Colonic mucosa (tissue), 4 donors: ENCODE measurements at regions not wholly inside any gene's neighbourhood (a gene's known extent, or its start where the extent isn't known, plus 50 kb on each side); places are given as distances from the start of the nearest gene placed in this dataset.

ENCODE experiments used
- DNase-seq: peaks from one replicate; pipeline ENCODE4 v3.0.0-alpha.2; 2020
- H3K27ac ChIP-seq: fragments of 200-600 bp; one replicate; pipeline ENCODE4 v1.8.0; 2021
- H3K27me3 ChIP-seq: fragments of 200-600 bp; one replicate; pipeline ENCODE4 v1.8.0; 2021
- H3K36me3 ChIP-seq: fragments of 200-600 bp; one replicate; pipeline ENCODE4 v1.8.0; 2021
- H3K4me1 ChIP-seq: fragments of 200-600 bp; one replicate; pipeline ENCODE4 v1.8.0; 2021; ENCODE audit warnings: mild to moderate bottlenecking
- H3K4me3 ChIP-seq: fragments of 200-600 bp; one replicate; pipeline ENCODE4 v1.8.0; 2021
- H3K9ac ChIP-seq, 2 donors: one replicate each; pipeline ENCODE4 v1.7.0; 2013; ENCODE audit warnings: control low read depth in 2 of 2, low read depth in 2 of 2, low read length in 2 of 2
- H3K9me3 ChIP-seq: fragments of 200-600 bp; one replicate; pipeline ENCODE4 v1.8.0; 2021
- CTCF ChIP-seq: fragments of 200-600 bp; IDR thresholded peaks from one replicate; pipeline ENCODE4 v1.8.0; 2022; ENCODE audit warnings: antibody characterized with exemption, mild to moderate bottlenecking
- intact Hi-C: fragments of 100-400 bp; cut with DNase I; formaldehyde crosslinking; loops from one replicate; pipeline ENCODE4 v1.14.1; 2022
- donor health status: healthy.
- donor health status: DM: no; HTN: no; CAD: no.
- donor health status: DM: no; HTN: no; CAD: no.

DNA sequence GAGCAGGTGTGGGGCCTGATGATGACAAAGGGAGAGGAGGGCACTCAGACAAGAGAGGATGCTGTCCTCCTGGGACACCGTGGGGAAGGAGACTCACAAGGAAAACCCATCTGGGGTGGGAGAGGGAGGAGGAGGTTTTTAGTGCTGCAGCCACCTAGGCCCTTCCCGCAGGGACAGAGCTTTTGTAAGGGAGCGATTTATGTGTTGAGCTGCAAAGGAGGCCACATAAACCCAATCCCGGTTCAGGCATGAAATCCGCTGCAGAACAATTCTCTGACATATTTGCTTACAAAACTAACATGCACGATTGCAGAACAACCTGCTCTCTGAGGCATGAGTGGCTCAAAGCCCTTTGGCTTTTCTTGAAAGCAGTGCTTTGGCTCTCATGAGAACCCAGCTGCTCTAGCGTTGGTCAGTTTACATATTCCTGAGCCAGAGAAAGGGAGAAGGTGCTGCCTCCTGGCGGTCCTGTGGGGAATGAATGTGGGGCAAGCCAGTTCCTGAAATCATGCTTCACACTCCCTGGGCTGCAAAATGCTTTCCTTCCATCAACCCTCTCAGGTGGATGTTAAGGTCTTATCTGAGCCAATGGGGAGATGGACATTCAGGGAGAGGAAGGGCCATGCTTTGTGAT lies 122.4 kb upstream of the NLRP1 start:
- DNase-seq, result peak; percentile 60
- Histone ChIP-seq H3K9ac (no peak overlapping the region), H3K27me3 (no peaks in the 10 kb centered on the region), H3K36me3 (no peaks in the 10 kb centered on the region), H3K9me3 (no peaks in the 10 kb centered on the region), H3K4me1 (no peaks in the 10 kb centered on the region), H3K27ac (no peak overlapping the region), H3K4me3 (no peak overlapping the region)
- intact Hi-C loops, result loop anchor here (2.0 to 5.0 kb wide), 2 partner anchors 114 to 716 kb away; no protein-coding TSS in a partner anchor
- TF ChIP-seq CTCF, result peak; percentile 81

GRCh38 chr17:5707482-5707881 lies 123.2 kb upstream of the NLRP1 start:
- H3K4me3 ChIP-seq, result no peak overlapping the region
- intact Hi-C loops, result loop anchor here (2.0 to 5.0 kb wide), 2 partner anchors 115 to 715 kb away; no protein-coding TSS in a partner anchor
- TF ChIP-seq CTCF, result no peak
- no peaks in the 10 kb centered on the region for H3K36me3 ChIP-seq
- no peak overlapping the region for H3K9ac ChIP-seq
- H3K4me1 ChIP-seq, result no peaks in the 10 kb centered on the region
- H3K27ac ChIP-seq, result no peak overlapping the region
- H3K9me3 ChIP-seq, result no peaks in the 10 kb centered on the region
- DNase-seq, result no peak
- H3K27me3 ChIP-seq, result no peaks in the 10 kb centered on the region

DNA sequence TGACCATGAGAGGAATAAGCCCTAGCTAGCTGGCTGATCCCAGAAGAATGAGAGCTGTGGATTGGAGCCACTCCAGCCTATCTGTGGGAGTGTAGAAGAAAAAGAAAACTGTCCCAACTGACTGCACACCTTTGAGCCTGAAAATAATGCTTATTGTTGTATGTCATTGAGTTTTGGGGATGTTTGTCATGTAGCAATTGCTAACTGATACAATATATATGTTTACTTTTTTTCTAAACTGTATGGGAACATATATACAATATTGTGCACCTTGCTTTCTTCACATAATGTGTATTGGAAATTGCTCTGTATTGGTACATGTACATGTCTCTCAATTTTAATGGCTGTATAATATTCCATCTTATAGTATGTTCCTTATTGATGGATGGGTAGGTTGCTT lies 124.0 kb upstream of the NLRP1 start:
- H3K9me3 ChIP-seq, result no peaks in the 10 kb centered on the region
- intact Hi-C loops, result loop anchor here (5.0 kb wide), 1 partner anchor 714 kb away; no protein-coding TSS in a partner anchor
- H3K4me1 ChIP-seq, result no peaks in the 10 kb centered on the region
- H3K4me3 ChIP-seq, result no peak overlapping the region
- TF ChIP-seq CTCF, result no peak
- no peak for DNase-seq
- H3K36me3 ChIP-seq, result no peaks in the 10 kb centered on the region
- no peak overlapping the region for H3K27ac ChIP-seq
- H3K9ac ChIP-seq, result no peak overlapping the region
- H3K27me3 ChIP-seq, result no peaks in the 10 kb centered on the region

GRCh38 chr17:5711344-5711743 lies 127.0 kb upstream of the NLRP1 start:
- DNase-seq, result no peak
- no peaks in the 10 kb centered on the region for H3K4me1 ChIP-seq
- no peaks in the 10 kb centered on the region for H3K27me3 ChIP-seq
- intact Hi-C loops, result no loop called here
- no peak overlapping the region for H3K9ac ChIP-seq
- no peak for TF ChIP-seq CTCF
- no peak overlapping the region for H3K4me3 ChIP-seq
- no peaks in the 10 kb centered on the region for H3K36me3 ChIP-seq
- H3K9me3 ChIP-seq, result no peaks in the 10 kb centered on the region
- no peak overlapping the region for H3K27ac ChIP-seq

- TF ChIP-seq CTCF, result no peak
- Histone ChIP-seq H3K36me3 (no peaks in the 10 kb centered on the region), H3K9me3 (no peaks in the 10 kb centered on the region), H3K27me3 (no peaks in the 10 kb centered on the region), H3K4me1 (no peaks in the 10 kb centered on the region), H3K4me3 (no peak overlapping the region), H3K27ac (no peak overlapping the region), H3K9ac (no peak overlapping the region)
- no peak for DNase-seq
- intact Hi-C loops, result no loop called here
These were observed 130.7 kb upstream of the NLRP1 start for GRCh38 chr17:5714993-5715392.
